ENCODE measurements at regions not wholly inside any gene's neighbourhood (a gene's known extent, or its start where the extent isn't known, plus 50 kb on each side); places are given as distances from the start of the nearest gene placed in this dataset.
"Not testable (repeated sequence)": the region's sequence is repeated elsewhere in the genome, so short reads cannot be mapped to it uniquely, and the experiment has no call there.

- no peak for DNase-seq
Observed at GRCh38 chr2:84212611-84213314, 246.3 kb downstream of the SUCLG1 start.

- no peak for DNase-seq
Observed at GRCh38 chr2:84209941-84210340, 249.1 kb downstream of the SUCLG1 start.

- DNase-seq = no peak
Observed at GRCh38 chr2:84204995-84205394, 254.1 kb downstream of the SUCLG1 start.

- no peak for DNase-seq
Observed at GRCh38 chr2:84202166-84202565, 256.9 kb downstream of the SUCLG1 start.

- no peak for DNase-seq
Observed at GRCh38 chr2:84201158-84201557, 257.9 kb downstream of the SUCLG1 start.

- DNase-seq = no peak
Observed at GRCh38 chr2:84197901-84198300, 261.2 kb downstream of the SUCLG1 start.

GRCh38 chr2:84194949-84195644 lies 264.0 kb downstream of the SUCLG1 start:
- no peak for DNase-seq

- DNase-seq = no peak
Observed at GRCh38 chr2:84194181-84194580, 264.9 kb downstream of the SUCLG1 start.

- no peak for DNase-seq
Observed at GRCh38 chr2:84187258-84187657, 271.8 kb downstream of the SUCLG1 start.

GRCh38 chr2:84181927-84182326 lies 277.2 kb downstream of the SUCLG1 start:
- DNase-seq = no peak

- DNase-seq = no peak
Observed at GRCh38 chr2:84177733-84178132, 281.3 kb downstream of the SUCLG1 start.

GRCh38 chr2:84175970-84176369 lies 283.1 kb downstream of the SUCLG1 start:
- no peak for DNase-seq

GRCh38 chr2:84175340-84175739 lies 283.7 kb downstream of the SUCLG1 start:
- DNase-seq = no peak

- no peak for DNase-seq
Observed at GRCh38 chr2:84173041-84173440, 286.0 kb downstream of the SUCLG1 start.

GRCh38 chr2:84170979-84171378 lies 288.1 kb downstream of the SUCLG1 start:
- no peak for DNase-seq

GRCh38 chr2:84169871-84170270 lies 289.2 kb downstream of the SUCLG1 start:
- DNase-seq = no peak

- DNase-seq = not testable (repeated sequence)
Observed at GRCh38 chr2:84168552-84168951, 290.5 kb downstream of the SUCLG1 start.

GRCh38 chr2:84165256-84165655 lies 293.8 kb downstream of the SUCLG1 start:
- no peak for DNase-seq

GRCh38 chr2:84160453-84160852 lies 298.6 kb downstream of the SUCLG1 start:
- no peak for DNase-seq

- no peak for DNase-seq
Observed at GRCh38 chr2:84158605-84159004, 300.5 kb downstream of the SUCLG1 start.

- DNase-seq = no peak
Observed at GRCh38 chr2:84152462-84152861, 306.6 kb downstream of the SUCLG1 start.

- no peak for DNase-seq
Observed at GRCh38 chr2:84144345-84144744, 314.7 kb downstream of the SUCLG1 start.

- no peak for DNase-seq
Observed at GRCh38 chr2:84137034-84137433, 322.0 kb downstream of the SUCLG1 start.

- peak; percentile 36 for DNase-seq
Observed at GRCh38 chr2:84132370-84132769, 326.7 kb downstream of the SUCLG1 start.
